ENCODE measurements at regions not wholly inside any gene's neighbourhood (a gene's known extent, or its start where the extent isn't known, plus 50 kb on each side); places are given as distances from the start of the nearest gene placed in this dataset.

DNA sequence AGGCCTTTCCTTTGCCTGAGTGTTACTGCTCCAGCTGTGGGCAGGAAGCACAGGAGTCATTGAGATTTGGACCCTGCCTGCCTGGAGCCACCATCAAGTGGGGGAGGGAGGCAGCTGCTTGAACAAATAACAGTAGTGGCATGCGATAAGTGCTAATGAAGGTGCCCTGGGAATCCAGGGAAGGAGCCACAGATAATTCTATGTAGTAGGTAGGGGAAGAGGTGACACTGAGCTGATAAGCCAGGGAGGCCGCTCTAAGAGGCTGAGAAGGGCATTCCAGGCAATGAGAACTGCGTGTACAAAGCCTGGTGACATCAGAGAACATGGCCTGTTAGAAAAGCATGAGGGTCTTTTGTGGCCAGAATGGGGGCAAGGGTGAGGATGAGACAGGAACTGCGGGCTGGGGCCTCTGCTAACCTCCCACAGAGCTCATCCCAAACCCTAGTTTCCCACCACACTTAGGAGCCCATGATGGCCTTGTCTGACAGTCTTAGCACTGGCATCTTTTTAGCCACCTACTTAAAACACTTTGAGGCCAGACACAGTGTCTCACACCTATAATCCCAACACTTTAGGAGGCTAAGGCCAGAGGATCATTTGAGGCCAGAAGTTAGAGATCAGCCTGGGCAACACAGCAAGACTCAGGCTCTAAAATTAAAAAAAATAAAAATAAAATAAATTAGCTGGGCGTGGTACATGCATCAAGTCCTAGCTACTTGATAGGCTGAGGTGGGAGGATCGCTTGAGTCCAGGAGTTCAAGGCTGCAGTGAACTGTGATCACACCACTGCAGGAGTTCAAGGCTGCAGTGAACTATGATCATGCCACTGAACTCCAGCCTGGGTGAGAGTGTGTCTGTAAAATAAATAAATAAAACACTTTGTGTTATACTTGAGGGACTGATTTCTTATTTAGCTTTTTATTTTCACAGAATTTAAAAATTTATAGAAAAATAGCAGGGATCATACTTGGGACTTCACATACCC, 58.9 kb downstream of the TET3 start:
- H3K9ac ChIP-seq (replicated peaks; ENCODE audit: extremely low read depth, insufficient read depth, low read length), result no peak overlapping the region
- no peaks in the 10 kb centered on the region for H3K79me2 ChIP-seq (ENCODE audit: control insufficient read depth, insufficient read depth, low read length)
- FAIRE-seq, result no peak
- intact Hi-C loops (cut with micrococcal nuclease) (no loop called here), dilution Hi-C loops (cut with MboI; ENCODE audit: extremely low pct_ligation_motif_present, low sequenced_read_pairs) (no loop called here)
- no peak overlapping the region for H3K27ac ChIP-seq (ENCODE audit: insufficient read depth, low read depth, low read length)
- POLR2A ChIA-PET, result no interaction called here
- BruUV-seq (replicated peaks), result no TSS peak
- no peak overlapping the region for H2AFZ ChIP-seq (ENCODE audit: low read depth, low read length)
- no peak for TF ChIP-seq EZH2 (IDR thresholded peaks at IDR 0.05; ENCODE audit: borderline replicate concordance, low read depth, low read length, severe bottlenecking)
- no peaks in the 10 kb centered on the region for H3K9me1 ChIP-seq (replicated peaks; ENCODE audit: control insufficient read depth, extremely low read depth, insufficient read depth, low read length)
- H3K9me3 ChIP-seq (replicated peaks; ENCODE audit: control insufficient read depth, insufficient read depth, low read length), result no peaks in the 10 kb centered on the region
- CTCF ChIA-PET, result interaction anchor here (1.2 kb wide), 1 partner anchor 11 kb away, joined by 4 read pairs; no protein-coding TSS in a partner anchor
- H3K4me1 ChIP-seq (ENCODE audit: control insufficient read depth, extremely low read depth, insufficient read depth, low read length), result no peaks in the 10 kb centered on the region
- H3K27me3 ChIP-seq (ENCODE audit: control insufficient read depth in 2 of 2, insufficient read depth in 2 of 2, low read length in 2 of 2), result no peaks in the 10 kb centered on the region
- no peak for DNase-seq (ENCODE audit: low read depth, low spot score)
- peaks cover 0 to 9% of the 10 kb centered on the region in 2 experiments for H3K36me3 ChIP-seq (ENCODE audit: control insufficient read depth in 2 of 2, extremely low read depth in 1 of 2, insufficient read depth in 2 of 2, low read length in 2 of 2)
- H4K20me1 ChIP-seq (replicated peaks; ENCODE audit: control insufficient read depth, extremely low read depth, insufficient read depth, low read length), result no peaks in the 10 kb centered on the region
- no peak overlapping the region for H3K4me2 ChIP-seq (ENCODE audit: insufficient read depth, low read length)
- H3K4me3 ChIP-seq (replicated peaks in 1 of 3; ENCODE audit: insufficient read depth in 1 of 3, low read depth in 1 of 3, low read length in 3 of 3), result no peak overlapping the region

DNA sequence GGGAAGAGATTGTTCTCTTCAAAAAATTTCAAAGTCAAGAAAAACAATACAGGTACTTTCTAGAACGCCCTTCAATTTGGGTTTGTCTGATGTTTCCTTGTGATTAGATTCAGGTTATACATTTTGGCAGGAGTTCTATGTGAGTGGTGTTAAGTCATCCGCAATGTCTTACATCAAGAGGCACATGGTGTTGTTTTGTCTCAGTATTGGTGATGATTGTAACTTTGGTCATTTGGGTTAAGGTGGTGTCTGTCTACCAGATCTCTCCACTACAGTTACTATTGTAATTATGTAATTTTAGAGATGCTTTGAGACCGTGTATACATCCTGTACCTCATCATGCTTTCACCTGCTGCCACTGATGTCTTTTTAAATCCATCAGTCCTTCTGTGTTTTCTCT, 60.3 kb downstream of the TET3 start:
- H3K4me3 ChIP-seq (replicated peaks in 1 of 3; ENCODE audit: insufficient read depth in 1 of 3, low read depth in 1 of 3, low read length in 3 of 3), result no peak overlapping the region
- H3K9me1 ChIP-seq (replicated peaks; ENCODE audit: control insufficient read depth, extremely low read depth, insufficient read depth, low read length), result no peaks in the 10 kb centered on the region
- no peaks in the 10 kb centered on the region for H3K27me3 ChIP-seq (ENCODE audit: control insufficient read depth in 2 of 2, insufficient read depth in 2 of 2, low read length in 2 of 2)
- BruUV-seq (replicated peaks), result no TSS peak
- dilution Hi-C loops (cut with MboI; ENCODE audit: extremely low pct_ligation_motif_present, low sequenced_read_pairs) (no loop called here), intact Hi-C loops (cut with micrococcal nuclease) (no loop called here)
- H3K9me3 ChIP-seq (replicated peaks; ENCODE audit: control insufficient read depth, insufficient read depth, low read length), result no peaks in the 10 kb centered on the region
- H3K27ac ChIP-seq (ENCODE audit: insufficient read depth, low read depth, low read length), result no peak overlapping the region
- ChIA-PET POLR2A (no interaction called here), CTCF (no interaction called here)
- DNase-seq (ENCODE audit: low read depth, low spot score) (no peak), FAIRE-seq (peak; percentile 12)
- no peak for TF ChIP-seq EZH2 (IDR thresholded peaks at IDR 0.05; ENCODE audit: borderline replicate concordance, low read depth, low read length, severe bottlenecking)
- TF ChIP-seq, protein P1, sequence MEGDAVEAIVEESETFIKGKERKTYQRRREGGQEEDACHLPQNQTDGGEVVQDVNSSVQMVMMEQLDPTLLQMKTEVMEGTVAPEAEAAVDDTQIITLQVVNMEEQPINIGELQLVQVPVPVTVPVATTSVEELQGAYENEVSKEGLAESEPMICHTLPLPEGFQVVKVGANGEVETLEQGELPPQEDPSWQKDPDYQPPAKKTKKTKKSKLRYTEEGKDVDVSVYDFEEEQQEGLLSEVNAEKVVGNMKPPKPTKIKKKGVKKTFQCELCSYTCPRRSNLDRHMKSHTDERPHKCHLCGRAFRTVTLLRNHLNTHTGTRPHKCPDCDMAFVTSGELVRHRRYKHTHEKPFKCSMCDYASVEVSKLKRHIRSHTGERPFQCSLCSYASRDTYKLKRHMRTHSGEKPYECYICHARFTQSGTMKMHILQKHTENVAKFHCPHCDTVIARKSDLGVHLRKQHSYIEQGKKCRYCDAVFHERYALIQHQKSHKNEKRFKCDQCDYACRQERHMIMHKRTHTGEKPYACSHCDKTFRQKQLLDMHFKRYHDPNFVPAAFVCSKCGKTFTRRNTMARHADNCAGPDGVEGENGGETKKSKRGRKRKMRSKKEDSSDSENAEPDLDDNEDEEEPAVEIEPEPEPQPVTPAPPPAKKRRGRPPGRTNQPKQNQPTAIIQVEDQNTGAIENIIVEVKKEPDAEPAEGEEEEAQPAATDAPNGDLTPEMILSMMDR (IDR thresholded peaks at IDR 0.05; ENCODE audit: extremely low read depth in 1 of 2, insufficient read depth in 1 of 2, low read depth in 1 of 2, low read length in 2 of 2), result no peak
- TF ChIP-seq FOS (IDR thresholded peaks at IDR 0.05; ENCODE audit: borderline replicate concordance, insufficient read depth, low read length), result no peak
- TF ChIP-seq MYC (IDR thresholded peaks at IDR 0.05; ENCODE audit: low read depth, low read length), result no peak
- no peak for TF ChIP-seq POLR2AphosphoS5 (IDR thresholded peaks at IDR 0.05; ENCODE audit: insufficient read depth, low read depth, low read length)
- no peak for TF ChIP-seq GATA2 (IDR thresholded peaks at IDR 0.05; ENCODE audit: insufficient read depth, insufficient read length, low read depth, low read length)
- TF ChIP-seq POLR2A (IDR thresholded peaks at IDR 0.05; ENCODE audit: low read depth, low read length), result no peak
- TF ChIP-seq, protein P2, sequence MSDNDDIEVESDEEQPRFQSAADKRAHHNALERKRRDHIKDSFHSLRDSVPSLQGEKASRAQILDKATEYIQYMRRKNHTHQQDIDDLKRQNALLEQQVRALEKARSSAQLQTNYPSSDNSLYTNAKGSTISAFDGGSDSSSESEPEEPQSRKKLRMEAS (IDR thresholded peaks at IDR 0.05; ENCODE audit: insufficient read depth, insufficient read length), result no peak
- no peak for TF ChIP-seq JUN (IDR thresholded peaks at IDR 0.05; ENCODE audit: borderline replicate concordance, insufficient read depth, insufficient read length, low read depth)
- H3K4me2 ChIP-seq (ENCODE audit: insufficient read depth, low read length), result no peak overlapping the region
- no peak overlapping the region for H3K9ac ChIP-seq (replicated peaks; ENCODE audit: extremely low read depth, insufficient read depth, low read length)
- no peaks in the 10 kb centered on the region for H3K79me2 ChIP-seq (ENCODE audit: control insufficient read depth, insufficient read depth, low read length)
- no peaks in the 10 kb centered on the region for H3K4me1 ChIP-seq (ENCODE audit: control insufficient read depth, extremely low read depth, insufficient read depth, low read length)
- peaks cover 0 to 9% of the 10 kb centered on the region in 2 experiments for H3K36me3 ChIP-seq (ENCODE audit: control insufficient read depth in 2 of 2, extremely low read depth in 1 of 2, insufficient read depth in 2 of 2, low read length in 2 of 2)
- no peaks in the 10 kb centered on the region for H4K20me1 ChIP-seq (replicated peaks; ENCODE audit: control insufficient read depth, extremely low read depth, insufficient read depth, low read length)
- no peak overlapping the region for H2AFZ ChIP-seq (ENCODE audit: low read depth, low read length)
